ENCODE measurements at regions not wholly inside any gene's neighbourhood (a gene's known extent, or its start where the extent isn't known, plus 50 kb on each side); places are given as distances from the start of the nearest gene placed in this dataset.

DNA sequence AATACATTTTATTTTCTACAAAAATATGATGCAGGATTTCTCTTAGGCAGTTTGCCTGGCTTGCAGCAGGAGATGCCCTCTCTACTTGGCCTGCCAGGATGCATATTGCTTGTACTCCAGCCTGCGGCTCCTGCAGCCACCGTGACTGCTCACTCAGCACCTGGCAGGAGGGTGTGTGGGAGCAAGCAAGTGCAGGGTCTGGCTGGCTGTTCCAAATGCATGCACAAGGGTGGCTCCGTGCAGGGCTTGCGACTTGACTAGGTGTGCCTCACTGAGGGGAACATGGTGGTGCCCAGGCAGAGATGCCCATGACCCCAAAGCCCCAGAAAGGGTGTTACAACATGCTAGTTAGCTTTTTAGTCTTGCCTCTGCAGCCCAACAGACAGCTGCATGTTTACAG lies 1240.2 kb upstream of the ALCAM start:
- TF ChIP-seq, protein P1, sequence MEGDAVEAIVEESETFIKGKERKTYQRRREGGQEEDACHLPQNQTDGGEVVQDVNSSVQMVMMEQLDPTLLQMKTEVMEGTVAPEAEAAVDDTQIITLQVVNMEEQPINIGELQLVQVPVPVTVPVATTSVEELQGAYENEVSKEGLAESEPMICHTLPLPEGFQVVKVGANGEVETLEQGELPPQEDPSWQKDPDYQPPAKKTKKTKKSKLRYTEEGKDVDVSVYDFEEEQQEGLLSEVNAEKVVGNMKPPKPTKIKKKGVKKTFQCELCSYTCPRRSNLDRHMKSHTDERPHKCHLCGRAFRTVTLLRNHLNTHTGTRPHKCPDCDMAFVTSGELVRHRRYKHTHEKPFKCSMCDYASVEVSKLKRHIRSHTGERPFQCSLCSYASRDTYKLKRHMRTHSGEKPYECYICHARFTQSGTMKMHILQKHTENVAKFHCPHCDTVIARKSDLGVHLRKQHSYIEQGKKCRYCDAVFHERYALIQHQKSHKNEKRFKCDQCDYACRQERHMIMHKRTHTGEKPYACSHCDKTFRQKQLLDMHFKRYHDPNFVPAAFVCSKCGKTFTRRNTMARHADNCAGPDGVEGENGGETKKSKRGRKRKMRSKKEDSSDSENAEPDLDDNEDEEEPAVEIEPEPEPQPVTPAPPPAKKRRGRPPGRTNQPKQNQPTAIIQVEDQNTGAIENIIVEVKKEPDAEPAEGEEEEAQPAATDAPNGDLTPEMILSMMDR (IDR thresholded peaks at IDR 0.05) = no peak
- TF ChIP-seq TCF7L2 (IDR thresholded peaks at IDR 0.05; ENCODE audit: low read depth, low read length) = no peak
- TF ChIP-seq SIN3A (IDR thresholded peaks at IDR 0.05; ENCODE audit: borderline replicate concordance, insufficient read depth, low read depth, low read length) = no peak
- TF ChIP-seq POLR2AphosphoS5 (IDR thresholded peaks at IDR 0.05; ENCODE audit: low read depth, low read length) = no peak
- TF ChIP-seq, protein P2, sequence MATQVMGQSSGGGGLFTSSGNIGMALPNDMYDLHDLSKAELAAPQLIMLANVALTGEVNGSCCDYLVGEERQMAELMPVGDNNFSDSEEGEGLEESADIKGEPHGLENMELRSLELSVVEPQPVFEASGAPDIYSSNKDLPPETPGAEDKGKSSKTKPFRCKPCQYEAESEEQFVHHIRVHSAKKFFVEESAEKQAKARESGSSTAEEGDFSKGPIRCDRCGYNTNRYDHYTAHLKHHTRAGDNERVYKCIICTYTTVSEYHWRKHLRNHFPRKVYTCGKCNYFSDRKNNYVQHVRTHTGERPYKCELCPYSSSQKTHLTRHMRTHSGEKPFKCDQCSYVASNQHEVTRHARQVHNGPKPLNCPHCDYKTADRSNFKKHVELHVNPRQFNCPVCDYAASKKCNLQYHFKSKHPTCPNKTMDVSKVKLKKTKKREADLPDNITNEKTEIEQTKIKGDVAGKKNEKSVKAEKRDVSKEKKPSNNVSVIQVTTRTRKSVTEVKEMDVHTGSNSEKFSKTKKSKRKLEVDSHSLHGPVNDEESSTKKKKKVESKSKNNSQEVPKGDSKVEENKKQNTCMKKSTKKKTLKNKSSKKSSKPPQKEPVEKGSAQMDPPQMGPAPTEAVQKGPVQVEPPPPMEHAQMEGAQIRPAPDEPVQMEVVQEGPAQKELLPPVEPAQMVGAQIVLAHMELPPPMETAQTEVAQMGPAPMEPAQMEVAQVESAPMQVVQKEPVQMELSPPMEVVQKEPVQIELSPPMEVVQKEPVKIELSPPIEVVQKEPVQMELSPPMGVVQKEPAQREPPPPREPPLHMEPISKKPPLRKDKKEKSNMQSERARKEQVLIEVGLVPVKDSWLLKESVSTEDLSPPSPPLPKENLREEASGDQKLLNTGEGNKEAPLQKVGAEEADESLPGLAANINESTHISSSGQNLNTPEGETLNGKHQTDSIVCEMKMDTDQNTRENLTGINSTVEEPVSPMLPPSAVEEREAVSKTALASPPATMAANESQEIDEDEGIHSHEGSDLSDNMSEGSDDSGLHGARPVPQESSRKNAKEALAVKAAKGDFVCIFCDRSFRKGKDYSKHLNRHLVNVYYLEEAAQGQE (IDR thresholded peaks at IDR 0.05; ENCODE audit: insufficient read depth in 1 of 2, low read depth in 2 of 2, low read length in 1 of 2) = no peak

GRCh38 chr3:104126864-104127553 lies 1239.7 kb upstream of the ALCAM start:
- Histone ChIP-seq H3K36me3 (ENCODE audit: control insufficient read depth, insufficient read depth, low read length) (no peaks in the 10 kb centered on the region), H3K4me1 (ENCODE audit: control insufficient read depth, insufficient read depth, low read length) (no peaks in the 10 kb centered on the region), H3K9me3 (ENCODE audit: control insufficient read depth, insufficient read depth, low read depth, low read length) (no peaks in the 10 kb centered on the region), H3K4me3 (ENCODE audit: low read depth in 2 of 2, low read length in 2 of 2) (no peak overlapping the region), H3K27ac (ENCODE audit: low read length) (no peak overlapping the region), H3K27me3 (ENCODE audit: control insufficient read depth, insufficient read depth, low read length) (no peaks in the 10 kb centered on the region)
- no TSS peak for BruUV-seq (replicated peaks)
- ChIA-PET POLR2A (no interaction called here), CTCF (no interaction called here)
- TF ChIP-seq SIN3A (IDR thresholded peaks at IDR 0.05; ENCODE audit: borderline replicate concordance, insufficient read depth, low read depth, low read length) = no peak
- TF ChIP-seq, protein P2 (IDR thresholded peaks at IDR 0.05; ENCODE audit: insufficient read depth in 1 of 2, low read depth in 2 of 2, low read length in 1 of 2) = no peak
- TF ChIP-seq, protein P1 (IDR thresholded peaks at IDR 0.05) = no peak
- no peak for TF ChIP-seq POLR2AphosphoS5 (IDR thresholded peaks at IDR 0.05; ENCODE audit: low read depth, low read length)
- no peak for TF ChIP-seq TCF7L2 (IDR thresholded peaks at IDR 0.05; ENCODE audit: low read depth, low read length)
- intact Hi-C loops (cut with micrococcal nuclease; ENCODE audit: unreplicated experiment) (no loop called here), in situ Hi-C loops (cut with HindIII; ENCODE audit: low pct_unique_long_range_greater_than_20kb, low sequenced_read_pairs) (no loop called here)
- no peak for ATAC-seq
- DNase-seq (ENCODE audit: low read depth, low spot score) = no peak

More for the DNA sequence above, 1240.2 kb upstream of the ALCAM start:
- intact Hi-C loops (cut with micrococcal nuclease; ENCODE audit: unreplicated experiment) = no loop called here
- H3K36me3 ChIP-seq (ENCODE audit: control insufficient read depth, insufficient read depth, low read length) = no peaks in the 10 kb centered on the region
- CTCF ChIA-PET = no interaction called here
- H3K9me3 ChIP-seq (ENCODE audit: control insufficient read depth, insufficient read depth, low read depth, low read length) = no peaks in the 10 kb centered on the region
- no TSS peak for BruUV-seq (replicated peaks)
- no peak for DNase-seq (ENCODE audit: low read depth, low spot score)
- H3K4me1 ChIP-seq (ENCODE audit: control insufficient read depth, insufficient read depth, low read length) = no peaks in the 10 kb centered on the region
- no peaks in the 10 kb centered on the region for H3K27me3 ChIP-seq (ENCODE audit: control insufficient read depth, insufficient read depth, low read length)
- H3K4me3 ChIP-seq (ENCODE audit: low read depth in 2 of 2, low read length in 2 of 2) = no peak overlapping the region
- no peak for ATAC-seq
- in situ Hi-C loops (cut with HindIII; ENCODE audit: low pct_unique_long_range_greater_than_20kb, low sequenced_read_pairs) = no loop called here
- H3K27ac ChIP-seq (ENCODE audit: low read length) = no peak overlapping the region
- POLR2A ChIA-PET = no interaction called here
